ENCODE measurements at regions not wholly inside any gene's neighbourhood (a gene's known extent, or its start where the extent isn't known, plus 50 kb on each side); places are given as distances from the start of the nearest gene placed in this dataset.

- TF ChIP-seq CTCF (IDR thresholded peaks at IDR 0.05), result no peak
- no peak for TF ChIP-seq POLR2A (IDR thresholded peaks at IDR 0.05)
- TF ChIP-seq EP300 (IDR thresholded peaks at IDR 0.05), result no peak
These were observed 403.5 kb downstream of the RPL10L start for GRCh38 chr14:46248001-46248630.
